ENCODE measurements at regions not wholly inside any gene's neighbourhood (a gene's known extent, or its start where the extent isn't known, plus 50 kb on each side); places are given as distances from the start of the nearest gene placed in this dataset.

DNA sequence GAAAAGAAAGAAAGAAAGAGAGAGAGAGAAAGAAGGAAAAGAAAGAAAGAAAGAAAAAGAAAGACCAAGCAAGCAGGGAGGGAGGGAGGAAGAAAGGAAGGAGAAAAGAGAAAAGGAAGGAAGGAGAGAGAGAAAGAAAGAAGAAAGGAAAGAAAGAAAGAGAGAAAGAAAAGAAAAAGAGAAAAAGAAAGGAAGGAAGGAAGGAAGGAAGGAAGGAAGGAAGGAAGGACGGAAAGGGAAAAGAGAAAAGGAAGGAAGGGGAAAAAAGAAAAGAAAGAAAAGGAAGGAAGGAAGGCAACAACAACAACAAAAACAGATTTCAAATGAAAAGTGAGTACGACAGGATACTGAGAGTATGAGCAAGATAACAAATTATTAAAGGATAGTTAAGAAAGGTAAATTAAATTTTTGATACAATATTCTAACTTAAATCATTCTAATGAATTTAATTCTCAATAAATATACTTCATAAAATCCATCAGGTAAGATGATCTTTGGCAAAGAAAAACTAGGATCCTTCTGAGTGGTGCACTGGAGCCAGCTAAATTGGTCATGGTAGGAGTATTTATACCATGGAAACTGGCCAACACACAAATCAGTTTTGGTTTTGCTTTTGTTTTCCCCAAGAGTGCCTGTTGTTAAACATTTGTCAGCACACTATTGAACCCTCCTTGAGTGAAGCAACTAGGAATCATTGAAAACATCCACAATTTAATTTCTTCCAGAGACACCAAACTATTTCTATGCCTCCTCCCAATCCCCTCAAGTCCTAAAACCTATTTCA lies 56.1 kb upstream of the DYRK2 start:
- Histone ChIP-seq H4K5ac (ENCODE audit: insufficient read length, low read depth, low read length) (no peak overlapping the region), H3K79me1 (ENCODE audit: insufficient read depth, low read depth, low read length, poor library complexity, severe bottlenecking) (no peaks in the 10 kb centered on the region), H3K27me3 (ENCODE audit: insufficient read depth, low read length) (no peaks in the 10 kb centered on the region), H3K9ac (ENCODE audit: extremely low read depth, insufficient read length, low read length) (no peak overlapping the region), H3K14ac (ENCODE audit: insufficient read depth, low read length) (no peak overlapping the region), H3K23me2 (ENCODE audit: insufficient read length, low read depth, low read length, poor library complexity, severe bottlenecking) (no peaks in the 10 kb centered on the region), H3K23ac (ENCODE audit: insufficient read length, low read depth, low read length) (no peak overlapping the region), H3K4me2 (ENCODE audit: insufficient read depth, insufficient read length, low read length) (no peak overlapping the region), H2BK5ac (ENCODE audit: insufficient read length, low read length) (no peak overlapping the region), H3T11ph (ENCODE audit: low read length) (no peak overlapping the region), H2AK5ac (ENCODE audit: insufficient read length, low read length) (no peak overlapping the region), H3K27ac (ENCODE audit: insufficient read length, low read depth, low read length) (no peak overlapping the region), H2BK12ac (ENCODE audit: insufficient read length, low read depth, low read length) (no peak overlapping the region), H3K9me3 (ENCODE audit: control insufficient read depth, low read depth, low read length) (no peaks in the 10 kb centered on the region), H2AFZ (ENCODE audit: low read length) (no peak overlapping the region), H4K8ac (replicated peaks; ENCODE audit: insufficient read length, low read depth, low read length) (no peak overlapping the region), H3K4ac (ENCODE audit: low read depth, low read length) (no peak overlapping the region), H3K56ac (ENCODE audit: insufficient read length, low read depth, low read length) (no peak overlapping the region), H3K4me1 (ENCODE audit: insufficient read depth, low read length) (no peaks in the 10 kb centered on the region), H4K91ac (ENCODE audit: insufficient read length, low read depth, low read length) (no peak overlapping the region), H4K20me1 (ENCODE audit: control insufficient read depth, insufficient read depth, insufficient read length) (no peaks in the 10 kb centered on the region), H3K18ac (ENCODE audit: insufficient read length, low read depth, low read length) (no peak overlapping the region), H2BK15ac (ENCODE audit: low read depth, low read length) (no peak overlapping the region), H2BK20ac (ENCODE audit: low read depth, low read length, poor library complexity, severe bottlenecking) (no peak overlapping the region), H3K79me2 (ENCODE audit: insufficient read depth, low read length) (no peaks in the 10 kb centered on the region), H2BK120ac (ENCODE audit: low read depth, low read length, poor library complexity, severe bottlenecking) (no peak overlapping the region)
- no peak overlapping the region for H3K27ac Mint-ChIP-seq
- H3K4me1 Mint-ChIP-seq = peaks cover 11 to 14% of the 10 kb centered on the region in 2 experiments
- no peak overlapping the region for H3K4me3 Mint-ChIP-seq
- H3K36me3 Mint-ChIP-seq (ENCODE audit: insufficient read depth in 1 of 3, low read depth in 3 of 3) = peaks cover 0 to 3% (median 2%) of the 10 kb centered on the region in 3 experiments; a peak in 4 of 7 replicates
- no peaks in the 10 kb centered on the region for H3K27me3 Mint-ChIP-seq (ENCODE audit: low read depth)
- no peak for TF ChIP-seq CTCF (conservative IDR thresholded peaks at IDR 0.05)
- no peak for DNase-seq
- peaks cover 2% of the 10 kb centered on the region in 2 experiments; a peak in 4 of 5 replicates for H3K9me3 Mint-ChIP-seq
- WGBS (ENCODE audit: extremely low coverage, insufficient read length, low lambda C conversion rate) = no CpG with 5 or more reads among the region's 2 CpGs
